Endodermal cell (in vitro differentiated cells): ENCODE measurements at regions not wholly inside any gene's neighbourhood (a gene's known extent, or its start where the extent isn't known, plus 50 kb on each side); places are given as distances from the start of the nearest gene placed in this dataset.

ENCODE experiments used
- DNase-seq: peaks from one replicate; pipeline ENCODE4 v3.0.0-alpha.2; 2017
- H3K27ac ChIP-seq: 2 replicates; pipeline ENCODE4 v1.5.1; 2013; ENCODE audit warnings: mild to moderate bottlenecking, low read depth, low read length, moderate library complexity
- H3K27me3 ChIP-seq: 2 replicates; pipeline ENCODE4 v1.6.1; 2013; ENCODE audit warnings: mild to moderate bottlenecking, low read length, moderate library complexity; ENCODE audit not compliant: insufficient read depth, control insufficient read depth, poor library complexity, severe bottlenecking
- H3K36me3 ChIP-seq: 2 replicates; pipeline ENCODE4 v1.7.0; 2013; ENCODE audit warnings: mild to moderate bottlenecking, low read length, moderate library complexity; ENCODE audit not compliant: control insufficient read depth, insufficient read depth
- H3K4me1 ChIP-seq: one replicate; pipeline ENCODE4 v1.7.0; 2013; ENCODE audit warnings: low read length; ENCODE audit not compliant: control insufficient read depth, insufficient read depth
- H3K4me3 ChIP-seq: 2 replicates; pipeline ENCODE4 v1.5.1; 2013; ENCODE audit warnings: mild to moderate bottlenecking, low read length, moderate library complexity
- H3K9ac ChIP-seq: 2 replicates; pipeline ENCODE4 v1.6.1; 2013; ENCODE audit warnings: mild to moderate bottlenecking, low read length, moderate library complexity; ENCODE audit not compliant: poor library complexity, severe bottlenecking; ENCODE audit errors: extremely low read depth
- H3K9me3 ChIP-seq: 2 replicates; pipeline ENCODE4 v1.6.1; 2013; ENCODE audit warnings: mild to moderate bottlenecking, low read length, moderate library complexity; ENCODE audit not compliant: control insufficient read depth
- H3K27ac Mint-ChIP-seq: 2 replicates; pipeline ENCODE4 v1.8.0; 2020; ENCODE audit warnings: mixed read lengths
- H3K27me3 Mint-ChIP-seq: 2 replicates; pipeline ENCODE4 v1.8.0; 2021; ENCODE audit warnings: mild to moderate bottlenecking, mixed read lengths; ENCODE audit not compliant: insufficient read depth
- H3K36me3 Mint-ChIP-seq: 2 replicates; pipeline ENCODE4 v1.8.0; 2020; ENCODE audit warnings: low read depth, mixed read lengths
- H3K4me1 Mint-ChIP-seq: 2 replicates; pipeline ENCODE4 v1.8.0; 2020; ENCODE audit warnings: mixed read lengths
- H3K4me3 Mint-ChIP-seq: 2 replicates; pipeline ENCODE4 v1.8.0; 2020; ENCODE audit warnings: mild to moderate bottlenecking, moderate library complexity, mixed read lengths
- H3K9me3 Mint-ChIP-seq: 2 replicates; pipeline ENCODE4 v1.8.0; 2020; ENCODE audit warnings: mild to moderate bottlenecking, mixed read lengths
- WGBS, 2 experiments: methylation state at CpG; one replicate each; pipeline versions ENCODE4 v1.1.5 to v1.1.7; 2013; ENCODE audit warnings: missing lambda C conversion rate in 2 of 2, mixed read lengths in 1 of 2; ENCODE audit not compliant: insufficient coverage in 1 of 2, insufficient read length in 1 of 2; 5-methylcytosine and 5-hydroxymethylcytosine counted together
- TF ChIP-seq, protein P1 (sequence below): fragments of 200-600 bp; sonication (generic); conservative IDR thresholded peaks from 2 replicates; pipeline ENCODE4 v1.5.0; 2021; ENCODE audit warnings: antibody characterized with exemption, mild to moderate bottlenecking

DNA sequence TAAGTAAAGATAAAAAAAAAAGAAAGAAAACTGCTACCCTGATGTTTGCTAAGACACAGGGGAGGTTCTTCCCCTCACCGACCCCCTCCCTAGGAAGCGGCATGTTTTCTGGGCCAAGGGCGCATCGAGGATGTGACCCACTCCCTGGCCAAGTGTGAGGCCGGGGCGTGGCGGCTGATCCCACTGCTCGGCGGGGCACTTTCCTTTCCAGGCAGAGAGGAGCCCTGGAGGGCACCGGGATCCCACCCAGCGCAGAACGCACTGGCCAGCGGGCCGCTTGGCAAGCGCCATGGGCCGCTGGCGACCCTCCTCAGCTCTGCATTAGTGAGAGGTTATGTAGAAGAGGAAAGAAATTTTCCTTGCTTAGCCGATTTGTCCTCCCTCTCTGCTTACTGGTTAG lies 93.4 kb downstream of the ZNF736 start:
- Mint-ChIP-seq H3K9me3 (peaks cover 92% of the 10 kb centered on the region), H3K4me1 (no peaks in the 10 kb centered on the region)
- 91% methylated on average over 18 of the region's 18 CpGs; no CpG with 5 or more reads in 1 of the 2 experiments for WGBS, 2 experiments

More for the DNA sequence above, 93.4 kb downstream of the ZNF736 start:
- Histone ChIP-seq H3K4me3 (no peak overlapping the region), H3K27me3 (no peaks in the 10 kb centered on the region), H3K9ac (no peak overlapping the region), H3K9me3 (peaks cover 26% of the 10 kb centered on the region), H3K4me1 (no peaks in the 10 kb centered on the region), H3K27ac (no peak overlapping the region), H3K36me3 (no peaks in the 10 kb centered on the region)
- DNase-seq = no peak
- Mint-ChIP-seq H3K36me3 (peaks cover 7% of the 10 kb centered on the region), H3K4me3 (no peak overlapping the region), H3K27ac (no peak overlapping the region), H3K27me3 (no peaks in the 10 kb centered on the region)
- TF ChIP-seq, protein P1, sequence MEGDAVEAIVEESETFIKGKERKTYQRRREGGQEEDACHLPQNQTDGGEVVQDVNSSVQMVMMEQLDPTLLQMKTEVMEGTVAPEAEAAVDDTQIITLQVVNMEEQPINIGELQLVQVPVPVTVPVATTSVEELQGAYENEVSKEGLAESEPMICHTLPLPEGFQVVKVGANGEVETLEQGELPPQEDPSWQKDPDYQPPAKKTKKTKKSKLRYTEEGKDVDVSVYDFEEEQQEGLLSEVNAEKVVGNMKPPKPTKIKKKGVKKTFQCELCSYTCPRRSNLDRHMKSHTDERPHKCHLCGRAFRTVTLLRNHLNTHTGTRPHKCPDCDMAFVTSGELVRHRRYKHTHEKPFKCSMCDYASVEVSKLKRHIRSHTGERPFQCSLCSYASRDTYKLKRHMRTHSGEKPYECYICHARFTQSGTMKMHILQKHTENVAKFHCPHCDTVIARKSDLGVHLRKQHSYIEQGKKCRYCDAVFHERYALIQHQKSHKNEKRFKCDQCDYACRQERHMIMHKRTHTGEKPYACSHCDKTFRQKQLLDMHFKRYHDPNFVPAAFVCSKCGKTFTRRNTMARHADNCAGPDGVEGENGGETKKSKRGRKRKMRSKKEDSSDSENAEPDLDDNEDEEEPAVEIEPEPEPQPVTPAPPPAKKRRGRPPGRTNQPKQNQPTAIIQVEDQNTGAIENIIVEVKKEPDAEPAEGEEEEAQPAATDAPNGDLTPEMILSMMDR = no peak
